ENCODE measurements at regions not wholly inside any gene's neighbourhood (a gene's known extent, or its start where the extent isn't known, plus 50 kb on each side); places are given as distances from the start of the nearest gene placed in this dataset.

DNA sequence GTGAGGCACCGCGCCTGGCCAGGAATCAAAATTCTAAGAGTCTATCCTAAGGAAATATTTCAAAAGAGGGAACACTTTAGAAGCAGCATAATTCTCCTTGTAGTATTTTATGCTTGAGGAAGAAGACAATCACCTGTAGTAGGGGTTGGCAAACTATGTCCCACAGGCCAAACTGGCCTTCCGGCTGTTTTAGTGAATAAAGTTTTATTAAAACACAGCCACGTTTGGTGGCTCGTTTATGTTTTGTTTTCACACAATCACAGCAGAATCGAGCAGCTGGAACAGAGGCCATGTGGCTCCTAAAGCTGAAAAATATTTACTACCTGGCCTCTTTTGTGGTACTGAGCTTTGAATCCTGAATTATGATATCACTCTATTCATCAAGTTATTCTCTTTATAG, 131.7 kb upstream of the TNS3 start (continued):
- TF ChIP-seq, protein P1, sequence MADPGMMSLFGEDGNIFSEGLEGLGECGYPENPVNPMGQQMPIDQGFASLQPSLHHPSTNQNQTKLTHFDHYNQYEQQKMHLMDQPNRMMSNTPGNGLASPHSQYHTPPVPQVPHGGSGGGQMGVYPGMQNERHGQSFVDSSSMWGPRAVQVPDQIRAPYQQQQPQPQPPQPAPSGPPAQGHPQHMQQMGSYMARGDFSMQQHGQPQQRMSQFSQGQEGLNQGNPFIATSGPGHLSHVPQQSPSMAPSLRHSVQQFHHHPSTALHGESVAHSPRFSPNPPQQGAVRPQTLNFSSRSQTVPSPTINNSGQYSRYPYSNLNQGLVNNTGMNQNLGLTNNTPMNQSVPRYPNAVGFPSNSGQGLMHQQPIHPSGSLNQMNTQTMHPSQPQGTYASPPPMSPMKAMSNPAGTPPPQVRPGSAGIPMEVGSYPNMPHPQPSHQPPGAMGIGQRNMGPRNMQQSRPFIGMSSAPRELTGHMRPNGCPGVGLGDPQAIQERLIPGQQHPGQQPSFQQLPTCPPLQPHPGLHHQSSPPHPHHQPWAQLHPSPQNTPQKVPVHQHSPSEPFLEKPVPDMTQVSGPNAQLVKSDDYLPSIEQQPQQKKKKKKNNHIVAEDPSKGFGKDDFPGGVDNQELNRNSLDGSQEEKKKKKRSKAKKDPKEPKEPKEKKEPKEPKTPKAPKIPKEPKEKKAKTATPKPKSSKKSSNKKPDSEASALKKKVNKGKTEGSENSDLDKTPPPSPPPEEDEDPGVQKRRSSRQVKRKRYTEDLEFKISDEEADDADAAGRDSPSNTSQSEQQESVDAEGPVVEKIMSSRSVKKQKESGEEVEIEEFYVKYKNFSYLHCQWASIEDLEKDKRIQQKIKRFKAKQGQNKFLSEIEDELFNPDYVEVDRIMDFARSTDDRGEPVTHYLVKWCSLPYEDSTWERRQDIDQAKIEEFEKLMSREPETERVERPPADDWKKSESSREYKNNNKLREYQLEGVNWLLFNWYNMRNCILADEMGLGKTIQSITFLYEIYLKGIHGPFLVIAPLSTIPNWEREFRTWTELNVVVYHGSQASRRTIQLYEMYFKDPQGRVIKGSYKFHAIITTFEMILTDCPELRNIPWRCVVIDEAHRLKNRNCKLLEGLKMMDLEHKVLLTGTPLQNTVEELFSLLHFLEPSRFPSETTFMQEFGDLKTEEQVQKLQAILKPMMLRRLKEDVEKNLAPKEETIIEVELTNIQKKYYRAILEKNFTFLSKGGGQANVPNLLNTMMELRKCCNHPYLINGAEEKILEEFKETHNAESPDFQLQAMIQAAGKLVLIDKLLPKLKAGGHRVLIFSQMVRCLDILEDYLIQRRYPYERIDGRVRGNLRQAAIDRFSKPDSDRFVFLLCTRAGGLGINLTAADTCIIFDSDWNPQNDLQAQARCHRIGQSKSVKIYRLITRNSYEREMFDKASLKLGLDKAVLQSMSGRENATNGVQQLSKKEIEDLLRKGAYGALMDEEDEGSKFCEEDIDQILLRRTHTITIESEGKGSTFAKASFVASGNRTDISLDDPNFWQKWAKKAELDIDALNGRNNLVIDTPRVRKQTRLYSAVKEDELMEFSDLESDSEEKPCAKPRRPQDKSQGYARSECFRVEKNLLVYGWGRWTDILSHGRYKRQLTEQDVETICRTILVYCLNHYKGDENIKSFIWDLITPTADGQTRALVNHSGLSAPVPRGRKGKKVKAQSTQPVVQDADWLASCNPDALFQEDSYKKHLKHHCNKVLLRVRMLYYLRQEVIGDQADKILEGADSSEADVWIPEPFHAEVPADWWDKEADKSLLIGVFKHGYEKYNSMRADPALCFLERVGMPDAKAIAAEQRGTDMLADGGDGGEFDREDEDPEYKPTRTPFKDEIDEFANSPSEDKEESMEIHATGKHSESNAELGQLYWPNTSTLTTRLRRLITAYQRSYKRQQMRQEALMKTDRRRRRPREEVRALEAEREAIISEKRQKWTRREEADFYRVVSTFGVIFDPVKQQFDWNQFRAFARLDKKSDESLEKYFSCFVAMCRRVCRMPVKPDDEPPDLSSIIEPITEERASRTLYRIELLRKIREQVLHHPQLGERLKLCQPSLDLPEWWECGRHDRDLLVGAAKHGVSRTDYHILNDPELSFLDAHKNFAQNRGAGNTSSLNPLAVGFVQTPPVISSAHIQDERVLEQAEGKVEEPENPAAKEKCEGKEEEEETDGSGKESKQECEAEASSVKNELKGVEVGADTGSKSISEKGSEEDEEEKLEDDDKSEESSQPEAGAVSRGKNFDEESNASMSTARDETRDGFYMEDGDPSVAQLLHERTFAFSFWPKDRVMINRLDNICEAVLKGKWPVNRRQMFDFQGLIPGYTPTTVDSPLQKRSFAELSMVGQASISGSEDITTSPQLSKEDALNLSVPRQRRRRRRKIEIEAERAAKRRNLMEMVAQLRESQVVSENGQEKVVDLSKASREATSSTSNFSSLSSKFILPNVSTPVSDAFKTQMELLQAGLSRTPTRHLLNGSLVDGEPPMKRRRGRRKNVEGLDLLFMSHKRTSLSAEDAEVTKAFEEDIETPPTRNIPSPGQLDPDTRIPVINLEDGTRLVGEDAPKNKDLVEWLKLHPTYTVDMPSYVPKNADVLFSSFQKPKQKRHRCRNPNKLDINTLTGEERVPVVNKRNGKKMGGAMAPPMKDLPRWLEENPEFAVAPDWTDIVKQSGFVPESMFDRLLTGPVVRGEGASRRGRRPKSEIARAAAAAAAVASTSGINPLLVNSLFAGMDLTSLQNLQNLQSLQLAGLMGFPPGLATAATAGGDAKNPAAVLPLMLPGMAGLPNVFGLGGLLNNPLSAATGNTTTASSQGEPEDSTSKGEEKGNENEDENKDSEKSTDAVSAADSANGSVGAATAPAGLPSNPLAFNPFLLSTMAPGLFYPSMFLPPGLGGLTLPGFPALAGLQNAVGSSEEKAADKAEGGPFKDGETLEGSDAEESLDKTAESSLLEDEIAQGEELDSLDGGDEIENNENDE (IDR thresholded peaks at IDR 0.05; ENCODE audit: insufficient replicate concordance, low read length), result no peak
- TF ChIP-seq CEBPB (IDR thresholded peaks at IDR 0.05; ENCODE audit: low read depth, low read length) (no peak), SP2 (IDR thresholded peaks at IDR 0.05; ENCODE audit: low read length) (no peak), HDAC2 (IDR thresholded peaks at IDR 0.05; ENCODE audit: borderline replicate concordance in 1 of 2, low read depth in 2 of 2, low read length in 2 of 2) (no peak), SAP30 (IDR thresholded peaks at IDR 0.05; ENCODE audit: insufficient read depth, insufficient replicate concordance, low read length) (no peak), NRF1 (IDR thresholded peaks at IDR 0.05; ENCODE audit: low read depth, low read length) (no peak), SIRT6 (IDR thresholded peaks at IDR 0.05; ENCODE audit: low read length) (no peak), TCF12 (IDR thresholded peaks at IDR 0.05; ENCODE audit: low read depth, low read length) (no peak), TEAD4 (IDR thresholded peaks at IDR 0.05; ENCODE audit: low read depth, low read length) (no peak), SIN3A (conservative IDR thresholded peaks at IDR 0.05 in 1 of 2, IDR thresholded peaks at IDR 0.05 in 1 of 2; ENCODE audit: low read depth in 1 of 2, low read length in 2 of 2) (no peak), SP4 (IDR thresholded peaks at IDR 0.05; ENCODE audit: low read length) (no peak), POLR2A (IDR thresholded peaks at IDR 0.05; ENCODE audit: control extremely low read depth in 1 of 2, low read depth in 2 of 2, low read length in 2 of 2) (no peak), POLR2AphosphoS5 (IDR thresholded peaks at IDR 0.05; ENCODE audit: low read depth, low read length) (no peak), EGR1 (IDR thresholded peaks at IDR 0.05; ENCODE audit: borderline replicate concordance, low read depth, low read length) (no peak)
